ENCODE measurements at regions not wholly inside any gene's neighbourhood (a gene's known extent, or its start where the extent isn't known, plus 50 kb on each side); places are given as distances from the start of the nearest gene placed in this dataset.

GRCh38 chr17:55962951-55963401 lies 190.3 kb upstream of the ANKFN1 start:
- TF ChIP-seq CEBPB (IDR thresholded peaks at IDR 0.05; ENCODE audit: low read depth, low read length) (no peak), SIRT6 (IDR thresholded peaks at IDR 0.05; ENCODE audit: low read length) (no peak), JUN (IDR thresholded peaks at IDR 0.05; ENCODE audit: low read depth, low read length) (no peak), HDAC6 (IDR thresholded peaks at IDR 0.05; ENCODE audit: low read depth, low read length) (no peak), CTCF (IDR thresholded peaks at IDR 0.05; ENCODE audit: control extremely low read depth in 1 of 3, insufficient read depth in 1 of 3, low read depth in 1 of 3, low read length in 3 of 3) (no peak), USF2 (IDR thresholded peaks at IDR 0.05; ENCODE audit: low read length) (no peak)
